ENCODE measurements at regions not wholly inside any gene's neighbourhood (a gene's known extent, or its start where the extent isn't known, plus 50 kb on each side); places are given as distances from the start of the nearest gene placed in this dataset.
"Not testable (repeated sequence)": the region's sequence is repeated elsewhere in the genome, so short reads cannot be mapped to it uniquely, and the experiment has no call there.

DNA sequence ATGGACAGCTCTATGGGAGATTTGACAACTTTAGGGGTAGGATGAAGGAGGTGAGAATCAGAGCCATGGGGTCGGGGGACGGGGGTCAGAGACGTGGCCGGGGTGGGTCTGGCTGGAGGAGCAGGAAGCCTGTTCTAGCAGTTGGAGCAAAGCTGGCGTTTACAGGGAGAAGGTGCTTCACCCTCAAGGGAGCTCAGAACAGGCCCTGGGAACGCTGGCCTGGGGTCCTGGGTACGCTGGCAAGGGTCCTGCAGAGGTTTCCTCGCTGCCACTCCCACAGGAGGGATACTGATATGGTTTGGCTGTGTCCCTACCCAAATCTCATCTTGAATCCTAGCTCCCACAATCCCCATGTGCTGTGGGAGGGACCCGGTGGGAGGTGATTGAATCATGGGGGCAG is 205.0 kb upstream of the ARL4C start:
- no peaks in the 10 kb centered on the region for H3K36me3 Mint-ChIP-seq
- H3K4me1 Mint-ChIP-seq, result no peaks in the 10 kb centered on the region
- no peak for DNase-seq
- POLR2A ChIA-PET, result no interaction called here
- no peak overlapping the region for H3K27ac Mint-ChIP-seq
- no peak overlapping the region for H3K4me3 Mint-ChIP-seq
- ATAC-seq (ENCODE audit: low read depth), result no peak
- H3K9me3 Mint-ChIP-seq, result peaks cover 8% of the 10 kb centered on the region
- H3K27me3 Mint-ChIP-seq, result no peaks in the 10 kb centered on the region

DNA sequence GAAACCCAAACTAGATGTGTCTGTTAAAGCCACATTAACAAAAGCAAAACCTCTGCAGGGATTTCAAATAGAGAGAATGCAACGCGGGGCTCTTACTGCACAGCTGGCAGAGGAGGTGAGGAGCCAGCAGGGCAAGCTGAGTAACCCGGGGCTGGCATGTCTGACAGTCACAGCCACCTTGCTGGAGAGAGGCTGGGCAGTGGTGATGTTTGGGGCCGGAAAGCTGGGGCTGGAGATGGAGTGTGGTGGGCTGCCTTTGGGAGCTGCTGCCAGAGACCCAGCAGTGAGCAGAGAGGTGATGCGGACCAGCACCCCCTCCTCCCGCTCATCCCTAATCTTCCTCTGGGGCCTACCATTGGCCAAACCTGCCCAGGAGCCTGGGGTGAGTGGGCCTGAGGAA is 204.5 kb upstream of the ARL4C start:
- DNase-seq (no peak), ATAC-seq (ENCODE audit: low read depth) (no peak)
- POLR2A ChIA-PET, result no interaction called here
- no peaks in the 10 kb centered on the region for H3K27me3 Mint-ChIP-seq
- H3K4me3 Mint-ChIP-seq, result no peak overlapping the region
- H3K4me1 Mint-ChIP-seq, result no peaks in the 10 kb centered on the region
- no peak overlapping the region for H3K27ac Mint-ChIP-seq
- no peaks in the 10 kb centered on the region for H3K36me3 Mint-ChIP-seq
- peaks cover 11% of the 10 kb centered on the region for H3K9me3 Mint-ChIP-seq

DNA sequence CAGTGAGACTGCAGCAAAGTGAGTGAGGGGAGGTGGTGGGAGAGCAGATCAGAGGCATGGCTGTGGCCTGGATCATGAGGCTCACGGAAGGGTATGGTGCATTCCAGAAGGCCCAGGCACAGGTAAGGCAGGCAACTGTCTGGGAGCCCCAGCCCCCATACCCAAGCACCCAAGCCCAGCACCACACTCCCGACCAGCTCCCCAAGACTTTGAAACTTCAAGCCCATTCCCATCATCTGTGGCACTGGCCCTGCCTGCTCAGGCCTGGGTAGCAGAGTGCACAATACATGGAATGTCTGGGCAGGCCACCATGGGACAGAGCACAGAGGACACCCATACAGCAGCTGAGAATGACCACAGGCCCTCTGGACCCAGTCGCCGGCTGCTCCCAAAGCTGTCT is 202.6 kb upstream of the ARL4C start:
- no peak for ATAC-seq (ENCODE audit: low read depth)
- Mint-ChIP-seq H3K4me3 (no peak overlapping the region), H3K9me3 (peaks cover 17% of the 10 kb centered on the region), H3K4me1 (no peaks in the 10 kb centered on the region), H3K27me3 (peaks cover 3% of the 10 kb centered on the region), H3K27ac (no peak overlapping the region), H3K36me3 (no peaks in the 10 kb centered on the region)
- POLR2A ChIA-PET, result no interaction called here
- no peak for DNase-seq

DNA sequence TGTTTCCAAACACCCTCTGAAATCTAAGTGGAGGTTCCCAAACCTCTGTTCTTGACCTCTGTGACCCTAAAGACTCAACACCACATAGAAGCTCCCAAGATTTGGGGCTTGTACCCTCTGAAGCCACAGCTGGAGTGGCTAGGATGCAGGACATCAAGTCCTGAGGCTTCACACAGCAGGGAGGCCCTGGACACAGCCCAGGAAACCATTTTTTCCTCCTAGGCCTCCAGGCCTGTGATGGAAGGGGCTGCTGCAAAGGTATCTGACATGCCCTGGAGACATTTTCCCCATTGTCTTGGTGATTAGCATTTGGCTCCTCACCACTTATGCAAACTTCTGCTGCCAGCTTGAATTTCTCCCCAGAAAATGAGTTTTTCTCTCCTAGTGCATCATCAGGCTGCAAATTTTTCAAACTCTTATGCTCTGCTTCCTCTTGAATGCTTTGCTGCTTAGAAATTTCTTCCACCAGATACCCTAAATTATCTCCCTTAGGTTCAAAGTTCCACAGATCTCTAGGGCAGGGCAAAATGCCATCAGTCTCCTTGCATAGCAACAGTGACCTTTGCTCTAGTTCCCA is 200.5 kb upstream of the ARL4C start:
- H3K4me3 Mint-ChIP-seq; H3K4me1 Mint-ChIP-seq; H3K27ac Mint-ChIP-seq; H3K36me3 Mint-ChIP-seq; ATAC-seq (ENCODE audit: low read depth); POLR2A ChIA-PET; H3K27me3 Mint-ChIP-seq; DNase-seq: not testable (repeated sequence)
- H3K9me3 Mint-ChIP-seq, result peaks cover 18% of the 10 kb centered on the region

DNA sequence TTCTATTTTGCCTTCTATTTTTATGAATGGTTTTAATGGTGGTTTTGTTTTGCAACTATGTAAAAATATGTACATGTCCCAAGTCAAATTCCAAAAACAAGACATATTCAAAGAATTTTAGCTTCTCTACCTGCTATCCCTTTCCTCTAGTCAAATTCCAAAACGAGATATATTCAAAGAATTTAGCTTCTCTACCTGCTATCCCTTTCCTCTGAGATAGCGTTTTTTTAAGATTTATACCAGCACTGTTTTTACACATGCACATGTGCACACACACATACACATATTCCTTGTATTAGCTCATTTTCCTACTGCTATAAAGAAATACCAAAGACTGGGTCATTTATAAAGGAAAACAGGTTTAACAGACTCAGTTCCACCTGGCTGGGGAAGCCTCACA is 199.1 kb upstream of the ARL4C start:
- Mint-ChIP-seq H3K9me3 (peaks cover 18% of the 10 kb centered on the region), H3K27me3 (peaks cover 15% of the 10 kb centered on the region), H3K36me3 (no peaks in the 10 kb centered on the region), H3K27ac (no peak overlapping the region), H3K4me3 (no peak overlapping the region), H3K4me1 (no peaks in the 10 kb centered on the region)
- ATAC-seq (ENCODE audit: low read depth), result no peak
- no peak for DNase-seq
- POLR2A ChIA-PET, result no interaction called here

DNA sequence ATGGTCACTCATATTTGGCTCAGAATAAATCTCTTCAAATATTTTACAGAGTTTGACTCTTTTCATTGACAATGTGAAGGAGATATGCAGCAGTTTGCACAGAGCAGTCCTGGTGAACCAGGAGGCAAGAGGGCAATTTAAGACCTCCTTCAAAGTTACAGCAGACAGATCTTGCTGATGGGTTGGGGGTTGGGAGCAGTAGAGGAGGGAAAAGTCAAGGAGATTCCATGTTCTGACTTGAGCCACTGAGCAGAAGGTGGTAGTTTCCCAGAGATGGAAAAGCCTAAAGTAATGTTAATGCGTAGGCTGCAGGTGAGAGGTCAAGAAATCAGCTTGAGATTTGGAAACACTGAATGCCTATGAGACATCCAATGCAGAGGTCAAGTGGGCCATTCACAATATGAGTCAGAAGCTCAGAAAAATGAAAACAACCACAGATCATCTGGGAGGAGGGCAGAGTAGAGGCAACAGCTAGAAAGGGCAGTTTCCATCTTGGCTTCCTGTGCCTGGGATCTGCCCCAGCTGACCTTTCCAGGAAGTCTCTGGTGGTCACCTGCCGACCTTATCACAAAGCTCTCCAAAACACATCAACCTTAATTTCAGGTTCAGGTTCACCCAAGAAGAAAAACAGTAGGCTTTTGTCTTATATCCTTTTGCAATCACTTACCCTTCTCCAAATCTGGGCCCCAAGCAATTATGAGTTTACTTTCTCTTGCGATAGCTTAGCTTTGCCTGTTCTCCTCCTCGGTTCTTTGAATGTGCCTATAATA is 197.5 kb upstream of the ARL4C start:
- Mint-ChIP-seq H3K27me3 (peaks cover 20% of the 10 kb centered on the region), H3K4me3 (no peak overlapping the region), H3K4me1 (no peaks in the 10 kb centered on the region), H3K27ac (no peak overlapping the region), H3K9me3 (peaks cover 18% of the 10 kb centered on the region), H3K36me3 (no peaks in the 10 kb centered on the region)
- POLR2A ChIA-PET, result no interaction called here
- ATAC-seq (ENCODE audit: low read depth), result no peak
- no peak for DNase-seq

DNA sequence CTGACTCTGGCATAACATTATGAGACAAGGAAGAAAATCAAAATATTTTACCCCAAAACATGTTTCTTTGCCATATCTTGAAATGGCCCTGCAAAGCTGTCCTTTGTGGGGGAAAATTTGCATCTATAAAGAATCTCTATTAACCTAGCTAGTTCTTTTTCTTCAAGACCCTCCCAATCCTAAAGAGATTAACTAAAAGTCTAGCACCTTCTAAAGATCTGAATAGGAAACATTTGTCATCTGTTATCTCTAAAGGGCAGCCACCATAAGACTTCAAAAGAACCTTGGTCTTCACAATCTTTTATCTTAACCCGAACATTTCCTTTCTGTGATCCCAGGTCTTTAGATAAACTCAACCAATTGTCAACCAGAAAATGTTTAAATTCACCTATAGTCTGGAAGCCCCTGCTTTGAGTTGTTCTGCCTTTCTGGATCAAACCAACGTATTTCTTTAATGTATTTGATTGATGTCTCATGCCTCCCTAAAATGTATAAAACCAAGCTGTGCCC is 196.9 kb upstream of the ARL4C start:
- ATAC-seq (ENCODE audit: low read depth); H3K4me3 Mint-ChIP-seq; H3K27ac Mint-ChIP-seq; H3K4me1 Mint-ChIP-seq; DNase-seq; H3K36me3 Mint-ChIP-seq; POLR2A ChIA-PET: not testable (repeated sequence)
- Mint-ChIP-seq H3K27me3 (peaks cover 20% of the 10 kb centered on the region), H3K9me3 (peaks cover 18% of the 10 kb centered on the region)

DNA sequence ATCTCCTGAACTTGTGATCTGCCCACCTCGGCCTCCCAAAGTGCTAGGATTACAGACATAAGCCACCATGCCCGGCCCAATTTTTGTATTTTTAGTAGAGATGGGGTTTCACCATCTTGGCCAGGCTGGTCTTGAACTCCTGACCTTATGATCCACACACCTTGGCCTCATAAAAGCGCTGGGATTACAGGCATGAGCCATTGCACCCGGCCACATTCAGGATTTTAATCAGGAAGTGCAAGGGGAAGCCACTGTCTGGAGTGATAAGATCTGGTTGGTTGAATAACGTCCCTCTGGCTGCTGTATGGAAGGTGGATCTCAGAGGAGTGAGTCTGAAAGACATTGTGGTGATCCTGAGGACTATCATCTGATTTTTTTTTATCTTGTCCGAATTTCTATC is 196.3 kb upstream of the ARL4C start:
- POLR2A ChIA-PET; H3K4me3 Mint-ChIP-seq; H3K4me1 Mint-ChIP-seq; ATAC-seq (ENCODE audit: low read depth); DNase-seq; H3K36me3 Mint-ChIP-seq; H3K27ac Mint-ChIP-seq: not testable (repeated sequence)
- H3K27me3 Mint-ChIP-seq, result peaks cover 20% of the 10 kb centered on the region
- H3K9me3 Mint-ChIP-seq, result peaks cover 18% of the 10 kb centered on the region

DNA sequence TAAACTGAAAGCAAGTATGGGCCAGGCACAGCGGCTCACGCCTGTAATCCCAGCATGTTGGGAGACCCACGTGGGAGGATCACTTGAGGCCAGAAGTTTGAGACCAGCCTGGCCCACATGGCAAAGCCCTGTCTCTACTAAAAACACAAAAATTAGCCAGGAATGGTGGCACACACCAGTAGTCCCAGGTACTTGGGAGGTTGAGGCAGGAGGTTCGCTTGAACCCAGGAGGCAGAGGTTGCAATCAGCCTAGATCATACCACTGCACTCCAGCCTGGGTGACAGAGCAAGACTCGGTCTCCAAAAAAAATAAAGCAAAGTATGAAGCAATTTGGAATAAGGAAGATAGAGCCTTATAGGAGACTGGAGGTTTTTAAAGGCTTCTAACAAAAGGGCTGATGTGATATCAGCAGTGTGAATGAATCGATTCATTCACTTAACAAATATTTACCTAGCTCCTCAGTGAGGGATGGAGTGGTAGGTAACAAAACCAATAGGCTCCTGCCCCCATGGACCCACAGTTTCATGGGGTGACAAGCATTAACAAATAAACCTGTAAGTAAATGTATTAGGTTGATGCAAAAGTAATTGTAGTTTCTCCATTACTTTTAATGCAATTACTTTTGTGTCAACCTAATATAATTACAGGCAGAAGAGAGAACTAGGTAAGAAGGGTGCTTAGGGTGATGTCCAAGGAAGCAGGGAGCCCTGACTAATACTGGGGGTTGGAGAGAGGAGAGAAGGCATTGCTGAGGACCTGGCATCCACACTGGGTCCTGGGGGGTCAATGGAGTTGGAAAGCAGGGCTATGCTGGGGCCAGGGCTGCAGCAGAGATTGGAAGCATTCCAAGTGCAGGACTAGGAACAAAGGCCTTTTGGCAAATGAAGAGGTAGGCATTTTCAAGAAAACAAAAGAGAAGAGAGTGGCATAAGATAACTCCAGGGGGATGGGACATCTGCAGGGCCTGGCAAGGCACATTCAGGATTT is 195.4 kb upstream of the ARL4C start:
- Mint-ChIP-seq H3K4me1 (no peaks in the 10 kb centered on the region), H3K9me3 (peaks cover 11% of the 10 kb centered on the region), H3K4me3 (no peak overlapping the region), H3K27me3 (peaks cover 20% of the 10 kb centered on the region), H3K27ac (no peak overlapping the region), H3K36me3 (no peaks in the 10 kb centered on the region)
- POLR2A ChIA-PET, result no interaction called here
- ATAC-seq (ENCODE audit: low read depth), result no peak
- no peak for DNase-seq

DNA sequence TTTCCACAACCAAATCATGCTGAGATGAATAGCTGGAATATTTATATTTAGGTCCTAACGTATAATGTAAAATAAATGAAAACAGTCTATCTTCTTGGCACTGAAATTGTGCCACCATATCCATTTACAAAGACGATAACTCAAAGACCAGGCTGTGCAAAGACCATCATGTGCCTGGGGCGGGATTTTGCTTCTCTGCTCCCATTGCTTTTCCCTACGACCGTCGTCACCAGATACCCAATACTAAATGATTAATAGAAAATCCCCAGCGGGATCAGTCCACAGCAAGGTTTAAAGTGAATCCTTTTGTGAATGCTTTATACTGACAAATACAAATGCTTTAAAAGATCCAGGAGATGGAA is 194.3 kb upstream of the ARL4C start:
- POLR2A ChIA-PET, result no interaction called here
- Mint-ChIP-seq H3K9me3 (peaks cover 6% of the 10 kb centered on the region), H3K27me3 (peaks cover 20% of the 10 kb centered on the region), H3K4me1 (no peaks in the 10 kb centered on the region), H3K4me3 (no peak overlapping the region), H3K27ac (no peak overlapping the region), H3K36me3 (no peaks in the 10 kb centered on the region)
- no peak for DNase-seq
- no peak for ATAC-seq (ENCODE audit: low read depth)

DNA sequence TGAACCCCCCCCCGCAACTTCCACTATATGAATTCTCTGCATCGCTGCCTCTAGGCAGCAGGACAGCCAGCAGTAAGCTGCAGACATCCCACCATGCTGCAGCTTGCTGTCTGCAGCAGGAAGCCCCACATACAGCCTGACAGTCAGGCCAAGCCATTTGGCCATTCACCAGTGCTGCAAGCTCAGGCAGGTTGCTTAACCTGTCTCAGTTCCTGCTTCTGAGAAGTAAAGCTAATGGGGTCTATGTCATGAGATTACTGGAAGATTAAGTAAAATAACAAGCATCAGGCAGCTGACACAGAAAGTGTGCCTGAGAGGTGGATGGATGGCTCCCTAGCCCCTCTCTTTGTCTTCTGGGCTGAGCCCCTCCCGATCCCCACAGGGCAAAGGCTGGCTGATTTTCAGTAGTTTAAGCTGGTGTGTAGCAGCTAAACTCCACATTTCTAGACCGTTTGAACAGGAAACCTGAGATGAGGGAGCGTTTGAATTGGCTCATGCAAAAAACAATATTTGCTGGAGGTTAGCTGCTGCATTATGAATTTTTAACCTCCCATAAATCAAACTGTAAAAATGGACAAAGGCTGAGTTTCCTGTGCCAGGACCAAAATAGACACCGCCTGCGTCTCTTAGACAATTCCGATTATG is 193.8 kb upstream of the ARL4C start:
- H3K27ac Mint-ChIP-seq, result no peak overlapping the region
- POLR2A ChIA-PET, result no interaction called here
- no peak overlapping the region for H3K4me3 Mint-ChIP-seq
- H3K36me3 Mint-ChIP-seq, result no peaks in the 10 kb centered on the region
- peaks cover 3% of the 10 kb centered on the region for H3K9me3 Mint-ChIP-seq
- peaks cover 17% of the 10 kb centered on the region for H3K27me3 Mint-ChIP-seq
- DNase-seq (no peak), ATAC-seq (ENCODE audit: low read depth) (no peak)
- H3K4me1 Mint-ChIP-seq, result no peaks in the 10 kb centered on the region

DNA sequence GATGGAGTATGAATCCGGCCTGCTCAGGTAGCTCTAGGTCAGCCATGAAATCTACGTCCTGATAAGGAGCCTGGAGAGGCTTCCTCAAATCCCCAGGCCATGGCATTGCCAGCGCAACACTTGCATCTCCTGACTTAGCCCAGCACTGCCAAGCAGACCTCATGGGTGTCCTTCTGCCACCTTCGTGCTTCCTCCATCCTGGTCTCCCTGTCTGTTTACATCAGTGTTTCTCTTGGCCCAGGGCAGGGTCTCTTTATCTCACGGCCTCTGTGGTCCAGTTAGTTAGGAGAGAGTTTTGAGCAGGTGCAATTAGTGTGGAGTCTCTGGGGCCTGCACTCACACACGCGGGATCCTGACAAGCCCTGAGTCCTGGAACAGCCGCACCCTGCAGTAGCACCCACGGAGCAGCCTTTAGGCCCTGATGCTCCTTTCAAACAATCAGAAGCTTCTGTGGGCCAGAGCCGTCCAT is 193.1 kb upstream of the ARL4C start:
- Mint-ChIP-seq H3K27ac (no peak overlapping the region), H3K27me3 (peaks cover 17% of the 10 kb centered on the region)

More for the DNA sequence above, 193.1 kb upstream of the ARL4C start:
- Mint-ChIP-seq H3K9me3 (peaks cover 1% of the 10 kb centered on the region), H3K36me3 (no peaks in the 10 kb centered on the region), H3K4me1 (no peaks in the 10 kb centered on the region), H3K4me3 (no peak overlapping the region)
- no peak for ATAC-seq (ENCODE audit: low read depth)
- DNase-seq, result no peak
- POLR2A ChIA-PET, result no interaction called here
